Endothelial cell of umbilical vein (primary cell): ENCODE measurements at regions not wholly inside any gene's neighbourhood (a gene's known extent, or its start where the extent isn't known, plus 50 kb on each side); places are given as distances from the start of the nearest gene placed in this dataset.

Source experiments
- BruUV-seq: library from RNA; stranded (reverse); fragments of 400-500 nt; replicated peaks from 2 replicates; lab custom pipeline; 2021; lab: Mats Ljungman, UMichigan
- CTCF ChIA-PET: fragments of 300-600, 350-600 bp; sonication (Branson Sonifier 250); formaldehyde crosslinking; loops from one replicate; lab custom pipeline; 2021; ENCODE audit warnings: antibody characterized with exemption, inconsistent platforms; lab: Charles Lee
- POLR2A ChIA-PET: fragments of 300-600, 350-600 bp; sonication (Branson Sonifier 250); formaldehyde crosslinking; loops from one replicate; lab custom pipeline; 2021; ENCODE audit warnings: antibody characterized with exemption, inconsistent platforms; lab: Charles Lee
- DNase-seq: peaks from one replicate; pipeline ENCODE4 v3.0.0-alpha.2; 2011; ENCODE audit warnings: low read depth, low spot score
- FAIRE-seq: peaks from 2 replicates; lab custom pipeline; 2011; peaks lifted over from hg19 to GRCh38; lab: Jason Lieb, UNC
- H2AFZ ChIP-seq: 2 replicates; pipeline ENCODE4 v1.6.0; 2012; ENCODE audit warnings: low read depth, low read length, control low read depth, inconsistent platforms
- H3K27ac ChIP-seq: 2 replicates; pipeline ENCODE4 v1.5.1; 2011; ENCODE audit warnings: low read depth, mild to moderate bottlenecking, control low read depth, low read length, moderate library complexity; ENCODE audit not compliant: insufficient read depth
- H3K27me3 ChIP-seq, 2 experiments: 2 replicates each; pipeline versions ENCODE4 v1.6.0 to v1.6.1; 2011; ENCODE audit warnings: low read length in 2 of 2, mixed read lengths in 1 of 2; ENCODE audit not compliant: control insufficient read depth in 2 of 2, insufficient read depth in 2 of 2
- H3K36me3 ChIP-seq, 2 experiments: 2 replicates in 1 of 2; 3 replicates in 1 of 2; pipeline ENCODE4 v1.5.1; 2011; ENCODE audit warnings: low read length in 2 of 2, mild to moderate bottlenecking in 1 of 2, moderate library complexity in 1 of 2; ENCODE audit not compliant: control insufficient read depth in 2 of 2, insufficient read depth in 2 of 2; ENCODE audit errors: extremely low read depth in 1 of 2
- H3K4me1 ChIP-seq: 3 replicates; pipeline ENCODE4 v1.5.1; 2011; ENCODE audit warnings: mild to moderate bottlenecking, low read length; ENCODE audit not compliant: control insufficient read depth, insufficient read depth; ENCODE audit errors: extremely low read depth
- H3K4me2 ChIP-seq: 2 replicates; pipeline ENCODE4 v1.6.1; 2011; ENCODE audit warnings: low read length, control low read depth, mixed read lengths; ENCODE audit not compliant: insufficient read depth
- H3K4me3 ChIP-seq, 3 experiments: fragments of 200-600 bp in 1 of 3; sonication (generic), shearing (Covaris generic) in 1 of 3; replicated peaks in 1 of 3; 2 replicates each; pipeline ENCODE4 v1.5.1; 2011 to 2016; ENCODE audit warnings: control low read depth in 3 of 3, low read length in 3 of 3, mild to moderate bottlenecking in 2 of 3, inconsistent platforms in 1 of 3, low read depth in 1 of 3, moderate library complexity in 1 of 3; ENCODE audit not compliant: insufficient read depth in 1 of 3
- H3K79me2 ChIP-seq: 2 replicates; pipeline ENCODE4 v1.6.0; 2012; ENCODE audit warnings: low read length, inconsistent platforms; ENCODE audit not compliant: control insufficient read depth, insufficient read depth
- H3K9ac ChIP-seq: replicated peaks from 2 replicates; pipeline ENCODE3; 2011; ENCODE audit warnings: low read length, control low read depth; ENCODE audit not compliant: insufficient read depth; ENCODE audit errors: extremely low read depth
- H3K9me1 ChIP-seq: replicated peaks from 3 replicates; pipeline ENCODE4 v1.6.0; 2011; ENCODE audit warnings: mild to moderate bottlenecking, low read length; ENCODE audit not compliant: control insufficient read depth, insufficient read depth; ENCODE audit errors: extremely low read depth
- H3K9me3 ChIP-seq: replicated peaks from 2 replicates; pipeline ENCODE4 v1.5.1; 2012; ENCODE audit warnings: low read length, inconsistent platforms; ENCODE audit not compliant: control insufficient read depth, insufficient read depth
- H4K20me1 ChIP-seq: replicated peaks from 2 replicates; pipeline ENCODE3; 2011; ENCODE audit warnings: mild to moderate bottlenecking, low read length; ENCODE audit not compliant: control insufficient read depth, insufficient read depth; ENCODE audit errors: extremely low read depth
- CTCF ChIP-seq, 2 donors: IDR thresholded peaks; 1 replicate in 1 of 2; 2 replicates in 1 of 2; pipeline ENCODE4 v1.5.1; 2011; ENCODE audit warnings: low read length in 2 of 2, mild to moderate bottlenecking in 2 of 2, moderate library complexity in 2 of 2, control low read depth in 1 of 2, inconsistent platforms in 1 of 2, low read depth in 1 of 2; ENCODE audit not compliant: insufficient read depth in 1 of 2; ENCODE audit errors: extremely low read depth in 1 of 2
- EZH2 ChIP-seq: IDR thresholded peaks from 2 replicates; pipeline ENCODE4 v1.6.1; 2012; ENCODE audit warnings: borderline replicate concordance, low read depth, mild to moderate bottlenecking, moderate library complexity, low read length, inconsistent platforms; ENCODE audit not compliant: severe bottlenecking
- FOS ChIP-seq: IDR thresholded peaks from 2 replicates; pipeline ENCODE4 v1.6.1; 2011; ENCODE audit warnings: mild to moderate bottlenecking, low read length, moderate library complexity, borderline replicate concordance; ENCODE audit not compliant: insufficient read depth
- GATA2 ChIP-seq: IDR thresholded peaks from 2 replicates; pipeline ENCODE4 v1.7.0; 2011; ENCODE audit warnings: low read depth, mild to moderate bottlenecking, moderate library complexity, mixed read lengths, low read length; ENCODE audit not compliant: insufficient read length, insufficient read depth
- MAX ChIP-seq: IDR thresholded peaks from 2 replicates; pipeline ENCODE4 v1.6.1; 2011; ENCODE audit not compliant: insufficient read depth, insufficient read length
- MYC ChIP-seq: IDR thresholded peaks from one replicate; pipeline ENCODE4 v1.6.1; 2011; ENCODE audit warnings: mild to moderate bottlenecking, low read depth, low read length
- POLR2AphosphoS5 ChIP-seq: IDR thresholded peaks from 2 replicates; pipeline ENCODE4 v1.6.1; 2012; ENCODE audit warnings: low read depth, mild to moderate bottlenecking, control low read depth, low read length, moderate library complexity; ENCODE audit not compliant: insufficient read depth
- dilution Hi-C: fragments of 300-500 bp; cut with MboI; formaldehyde crosslinking; loops from one replicate; pipeline ENCODE4 v1.15.0; 2019; ENCODE audit warnings: low sequenced_read_pairs; ENCODE audit not compliant: extremely low pct_ligation_motif_present
- intact Hi-C: fragments of 100-400 bp; cut with micrococcal nuclease; formaldehyde crosslinking; loops from one replicate; pipeline ENCODE4 v1.10.0; 2022

GRCh38 chr2:181114021-181114420 is 133.6 kb downstream of the UBE2E3 start:
- no peak overlapping the region for H3K27ac ChIP-seq
- H3K9me3 ChIP-seq, result no peaks in the 10 kb centered on the region
- dilution Hi-C loops, result no loop called here
- no peaks in the 10 kb centered on the region for H3K4me1 ChIP-seq
- FAIRE-seq (no peak), DNase-seq (no peak)
- intact Hi-C loops, result no loop called here
- H3K27me3 ChIP-seq, result no peaks in the 10 kb centered on the region
- no peak overlapping the region for H3K4me3 ChIP-seq
- ChIA-PET POLR2A (no interaction called here), CTCF (interaction anchor here (1.4 to 1.6 kb wide), 2 partner anchors 352 to 601 kb away, joined by 3 to 5 read pairs; no protein-coding TSS in a partner anchor)
- no peak overlapping the region for H2AFZ ChIP-seq
- no peak for TF ChIP-seq POLR2AphosphoS5
- TF ChIP-seq CTCF (IDR thresholded peaks at IDR 0.05; ENCODE audit: extremely low read depth in 1 of 2, insufficient read depth in 1 of 2, low read depth in 1 of 2, low read length in 2 of 2), result no peak
- TF ChIP-seq GATA2, result no peak
- TF ChIP-seq EZH2, result no peak
- TF ChIP-seq MYC, result no peak
- no peak for TF ChIP-seq MAX
- TF ChIP-seq FOS, result no peak
- no peaks in the 10 kb centered on the region for H3K79me2 ChIP-seq
- H4K20me1 ChIP-seq, result no peaks in the 10 kb centered on the region
- H3K9me1 ChIP-seq, result no peaks in the 10 kb centered on the region
- no peak overlapping the region for H3K4me2 ChIP-seq
- no peaks in the 10 kb centered on the region for H3K36me3 ChIP-seq
- H3K9ac ChIP-seq, result no peak overlapping the region
- no TSS peak for BruUV-seq
